ENCODE measurements at regions not wholly inside any gene's neighbourhood (a gene's known extent, or its start where the extent isn't known, plus 50 kb on each side); places are given as distances from the start of the nearest gene placed in this dataset.

GRCh38 chr6:165894171-165894825, 231.3 kb upstream of the PDE10A start:
- POLR2A ChIA-PET, result interaction anchor here (0.6 kb wide), 1 partner anchor 206 kb away, joined by 6 read pairs; no protein-coding TSS in a partner anchor
- no peak for ATAC-seq
- no peak for DNase-seq (ENCODE audit: low spot score)
- CTCF ChIA-PET, result no interaction called here
- TF ChIP-seq NR3C1 (CRISPR knock-in tag; conservative IDR thresholded peaks at IDR 0.05; ENCODE audit: low read depth), result no peak
- TF ChIP-seq TP53 (CRISPR knock-in tag; IDR thresholded peaks at IDR 0.05), result no peak
- TF ChIP-seq, protein P1, sequence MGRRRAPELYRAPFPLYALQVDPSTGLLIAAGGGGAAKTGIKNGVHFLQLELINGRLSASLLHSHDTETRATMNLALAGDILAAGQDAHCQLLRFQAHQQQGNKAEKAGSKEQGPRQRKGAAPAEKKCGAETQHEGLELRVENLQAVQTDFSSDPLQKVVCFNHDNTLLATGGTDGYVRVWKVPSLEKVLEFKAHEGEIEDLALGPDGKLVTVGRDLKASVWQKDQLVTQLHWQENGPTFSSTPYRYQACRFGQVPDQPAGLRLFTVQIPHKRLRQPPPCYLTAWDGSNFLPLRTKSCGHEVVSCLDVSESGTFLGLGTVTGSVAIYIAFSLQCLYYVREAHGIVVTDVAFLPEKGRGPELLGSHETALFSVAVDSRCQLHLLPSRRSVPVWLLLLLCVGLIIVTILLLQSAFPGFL (CRISPR knock-in tag; IDR thresholded peaks at IDR 0.05; ENCODE audit: borderline replicate concordance), result no peak
- no peak for TF ChIP-seq ZNF121 (CRISPR knock-in tag; IDR thresholded peaks at IDR 0.05)
- TF ChIP-seq, protein P2, sequence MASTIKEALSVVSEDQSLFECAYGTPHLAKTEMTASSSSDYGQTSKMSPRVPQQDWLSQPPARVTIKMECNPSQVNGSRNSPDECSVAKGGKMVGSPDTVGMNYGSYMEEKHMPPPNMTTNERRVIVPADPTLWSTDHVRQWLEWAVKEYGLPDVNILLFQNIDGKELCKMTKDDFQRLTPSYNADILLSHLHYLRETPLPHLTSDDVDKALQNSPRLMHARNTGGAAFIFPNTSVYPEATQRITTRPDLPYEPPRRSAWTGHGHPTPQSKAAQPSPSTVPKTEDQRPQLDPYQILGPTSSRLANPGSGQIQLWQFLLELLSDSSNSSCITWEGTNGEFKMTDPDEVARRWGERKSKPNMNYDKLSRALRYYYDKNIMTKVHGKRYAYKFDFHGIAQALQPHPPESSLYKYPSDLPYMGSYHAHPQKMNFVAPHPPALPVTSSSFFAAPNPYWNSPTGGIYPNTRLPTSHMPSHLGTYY (CRISPR knock-in tag; IDR thresholded peaks at IDR 0.05), result no peak
- no peak for TF ChIP-seq TEAD1 (CRISPR knock-in tag; IDR thresholded peaks at IDR 0.05)
- no peak for TF ChIP-seq FOXP4 (CRISPR knock-in tag; IDR thresholded peaks at IDR 0.05)
- no peak for TF ChIP-seq ZNF317 (CRISPR knock-in tag; IDR thresholded peaks at IDR 0.05; ENCODE audit: borderline replicate concordance, low read depth)
- TF ChIP-seq IRF1 (CRISPR knock-in tag; IDR thresholded peaks at IDR 0.05), result no peak
- TF ChIP-seq, protein P3, sequence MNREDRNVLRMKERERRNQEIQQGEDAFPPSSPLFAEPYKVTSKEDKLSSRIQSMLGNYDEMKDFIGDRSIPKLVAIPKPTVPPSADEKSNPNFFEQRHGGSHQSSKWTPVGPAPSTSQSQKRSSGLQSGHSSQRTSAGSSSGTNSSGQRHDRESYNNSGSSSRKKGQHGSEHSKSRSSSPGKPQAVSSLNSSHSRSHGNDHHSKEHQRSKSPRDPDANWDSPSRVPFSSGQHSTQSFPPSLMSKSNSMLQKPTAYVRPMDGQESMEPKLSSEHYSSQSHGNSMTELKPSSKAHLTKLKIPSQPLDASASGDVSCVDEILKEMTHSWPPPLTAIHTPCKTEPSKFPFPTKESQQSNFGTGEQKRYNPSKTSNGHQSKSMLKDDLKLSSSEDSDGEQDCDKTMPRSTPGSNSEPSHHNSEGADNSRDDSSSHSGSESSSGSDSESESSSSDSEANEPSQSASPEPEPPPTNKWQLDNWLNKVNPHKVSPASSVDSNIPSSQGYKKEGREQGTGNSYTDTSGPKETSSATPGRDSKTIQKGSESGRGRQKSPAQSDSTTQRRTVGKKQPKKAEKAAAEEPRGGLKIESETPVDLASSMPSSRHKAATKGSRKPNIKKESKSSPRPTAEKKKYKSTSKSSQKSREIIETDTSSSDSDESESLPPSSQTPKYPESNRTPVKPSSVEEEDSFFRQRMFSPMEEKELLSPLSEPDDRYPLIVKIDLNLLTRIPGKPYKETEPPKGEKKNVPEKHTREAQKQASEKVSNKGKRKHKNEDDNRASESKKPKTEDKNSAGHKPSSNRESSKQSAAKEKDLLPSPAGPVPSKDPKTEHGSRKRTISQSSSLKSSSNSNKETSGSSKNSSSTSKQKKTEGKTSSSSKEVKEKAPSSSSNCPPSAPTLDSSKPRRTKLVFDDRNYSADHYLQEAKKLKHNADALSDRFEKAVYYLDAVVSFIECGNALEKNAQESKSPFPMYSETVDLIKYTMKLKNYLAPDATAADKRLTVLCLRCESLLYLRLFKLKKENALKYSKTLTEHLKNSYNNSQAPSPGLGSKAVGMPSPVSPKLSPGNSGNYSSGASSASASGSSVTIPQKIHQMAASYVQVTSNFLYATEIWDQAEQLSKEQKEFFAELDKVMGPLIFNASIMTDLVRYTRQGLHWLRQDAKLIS (CRISPR knock-in tag; IDR thresholded peaks at IDR 0.05; ENCODE audit: borderline replicate concordance), result no peak
- TF ChIP-seq ATF6 (CRISPR knock-in tag; IDR thresholded peaks at IDR 0.05), result no peak
- no peak for TF ChIP-seq OVOL2 (CRISPR knock-in tag; IDR thresholded peaks at IDR 0.05; ENCODE audit: borderline replicate concordance)
- TF ChIP-seq ZNF532 (CRISPR knock-in tag; IDR thresholded peaks at IDR 0.05; ENCODE audit: borderline replicate concordance), result no peak
- no peak for TF ChIP-seq MAX (CRISPR knock-in tag; IDR thresholded peaks at IDR 0.05)
- no peak for TF ChIP-seq USF1 (CRISPR knock-in tag; IDR thresholded peaks at IDR 0.05)
- no peaks in the 10 kb centered on the region for H3K36me3 Mint-ChIP-seq
- no peak overlapping the region for H3K4me3 Mint-ChIP-seq
- H3K27me3 Mint-ChIP-seq (ENCODE audit: low read depth), result peaks cover 3% of the 10 kb centered on the region
- no peaks in the 10 kb centered on the region for H3K9me3 Mint-ChIP-seq
- H3K27ac Mint-ChIP-seq, result no peak overlapping the region
- no peaks in the 10 kb centered on the region for H3K4me1 Mint-ChIP-seq
